Globus pallidus (tissue), 1 donor: ENCODE measurements at regions not wholly inside any gene's neighbourhood (a gene's known extent, or its start where the extent isn't known, plus 50 kb on each side); places are given as distances from the start of the nearest gene placed in this dataset.
"Not testable (repeated sequence)": the region's sequence is repeated elsewhere in the genome, so short reads cannot be mapped to it uniquely, and the experiment has no call there.

Experiments used
- DNase-seq: peaks from one replicate; pipeline ENCODE4 v3.0.0-alpha.2; 2015; ENCODE audit warnings: low spot score

DNA sequence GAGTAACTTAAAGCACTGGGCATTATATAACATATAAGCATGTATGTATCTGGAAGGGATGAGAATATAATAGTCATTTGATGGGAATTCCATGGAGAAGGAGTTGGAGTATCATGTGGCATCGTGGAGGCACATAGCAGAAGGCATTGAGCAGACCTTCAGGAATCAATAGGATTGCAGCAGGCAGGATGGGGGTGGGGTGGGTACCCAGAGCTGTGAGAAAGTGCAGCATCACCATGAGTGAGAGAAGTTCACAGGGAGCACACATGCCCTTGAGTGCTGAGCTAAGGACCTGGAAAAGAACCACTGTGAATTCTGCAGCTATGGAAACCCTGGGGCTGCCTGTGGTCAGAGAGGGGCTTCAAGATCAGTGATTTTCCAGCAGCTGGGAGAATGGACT lies 57.3 kb downstream of the MED10 start:
- no peak for DNase-seq

DNA sequence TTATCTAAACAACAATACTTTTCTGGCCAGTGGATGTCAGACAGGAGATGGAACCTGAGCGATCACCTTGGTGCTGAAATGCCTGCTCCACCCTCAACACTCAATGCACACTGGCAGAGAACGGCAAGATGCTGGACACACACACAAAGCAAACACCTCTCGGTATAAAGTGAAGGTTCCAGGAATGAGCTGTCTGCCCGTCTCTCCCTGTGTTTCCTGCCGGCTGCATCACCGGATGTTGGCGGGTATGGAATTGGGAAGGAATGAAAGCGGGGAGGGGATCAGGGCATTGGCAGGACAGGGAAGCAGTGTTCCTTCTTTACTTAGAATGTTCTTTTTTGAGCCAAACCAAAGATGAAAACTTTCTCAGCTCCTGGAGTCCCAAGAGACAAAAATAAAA lies 59.2 kb downstream of the MED10 start:
- no peak for DNase-seq

DNA sequence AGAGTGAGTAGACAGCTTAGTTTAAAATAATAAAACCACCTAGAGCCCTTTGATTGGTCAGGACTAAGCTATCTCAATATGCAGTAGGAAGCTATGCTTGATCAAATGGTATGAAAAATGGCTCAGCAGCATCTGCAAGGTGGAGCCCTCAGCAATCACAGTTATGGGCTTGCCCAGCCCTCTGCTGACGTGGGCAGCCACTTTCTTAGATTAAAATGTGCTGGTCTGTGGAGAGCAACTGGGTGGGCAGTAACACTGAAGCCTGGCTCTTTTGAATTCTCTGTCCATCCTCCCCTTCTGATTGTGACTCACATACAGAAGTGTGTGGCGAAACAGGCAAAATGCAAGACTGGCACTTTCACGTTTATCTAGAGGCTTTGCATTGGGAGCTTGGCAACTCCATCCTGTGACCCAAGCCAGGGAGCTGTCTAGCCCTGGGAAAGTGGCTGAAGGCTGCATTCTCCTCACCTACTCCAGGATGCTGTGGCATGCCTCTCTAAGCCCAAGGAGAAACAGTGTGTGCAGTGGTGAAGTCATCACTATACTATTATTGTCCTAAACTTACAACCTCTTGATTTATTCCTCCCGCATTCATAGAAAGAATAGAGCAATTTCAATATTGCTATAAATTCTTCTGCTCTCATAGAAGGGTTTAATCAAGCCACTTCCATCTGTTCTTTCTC lies 61.1 kb downstream of the MED10 start:
- no peak for DNase-seq

GRCh38 chr5:6315580-6315979 lies 62.8 kb downstream of the MED10 start:
- DNase-seq: no peak

- DNase-seq: no peak
These were observed 66.5 kb downstream of the MED10 start for GRCh38 chr5:6311568-6312501.

DNA sequence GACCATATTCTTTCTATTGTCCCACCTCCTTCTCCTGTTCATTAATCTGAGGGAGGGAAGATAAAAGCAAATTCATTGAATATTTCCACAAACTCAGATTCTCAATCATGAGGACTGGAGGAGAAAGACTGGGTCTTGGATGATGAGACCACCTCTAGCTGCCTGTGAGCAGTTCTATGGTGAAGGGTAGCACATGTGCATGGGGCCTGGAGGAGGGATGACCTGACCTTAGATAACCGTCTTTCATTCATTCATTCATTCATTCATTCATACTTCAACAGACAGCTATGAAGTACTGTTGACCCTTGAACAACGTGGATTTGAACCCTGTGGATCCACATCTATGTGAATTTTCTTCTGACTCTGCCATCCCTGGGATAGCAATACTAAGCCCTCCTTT lies 68.4 kb downstream of the MED10 start:
- no peak for DNase-seq

DNA sequence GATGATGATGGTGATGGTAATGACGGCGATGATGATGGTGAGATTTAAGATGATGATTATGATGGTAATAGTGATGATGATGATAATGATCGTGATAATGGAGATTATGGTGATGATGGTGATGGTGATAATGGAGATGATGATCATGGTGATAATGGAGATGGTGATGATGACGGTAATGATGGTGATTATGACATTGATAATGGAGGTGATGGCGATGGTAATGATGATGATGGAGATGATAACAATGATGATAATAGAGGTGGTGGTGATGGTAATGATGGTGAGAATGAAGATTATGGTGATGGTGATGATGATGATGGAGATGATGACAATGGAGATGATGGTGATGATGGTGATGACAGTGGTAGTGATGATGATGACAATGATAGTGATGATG lies 69.7 kb downstream of the MED10 start:
- no peak for DNase-seq

- no peak for DNase-seq
These were observed 71.0 kb downstream of the MED10 start for GRCh38 chr5:6307304-6307703.

- DNase-seq: no peak
These were observed 72.5 kb downstream of the MED10 start for GRCh38 chr5:6305853-6306252.

DNA sequence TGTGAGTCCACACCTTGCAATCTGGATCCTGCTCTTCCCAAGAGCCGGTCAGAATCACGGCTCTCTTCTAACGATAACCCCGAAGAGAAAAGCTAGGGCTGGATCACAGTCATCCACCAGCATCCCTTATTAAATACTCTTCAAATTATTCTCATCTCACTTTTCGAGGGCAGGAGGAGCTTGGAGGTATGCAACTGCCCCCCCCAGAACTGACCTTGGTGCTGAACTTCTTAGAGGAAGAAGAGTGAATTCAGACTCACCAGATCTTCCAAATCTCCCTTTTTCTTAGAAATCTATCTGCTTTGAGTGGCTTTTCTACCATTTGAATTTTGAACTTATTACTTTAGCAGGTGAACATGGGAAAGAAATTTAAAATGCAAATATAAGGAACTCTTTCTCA lies 75.7 kb downstream of the MED10 start:
- DNase-seq: no peak

DNA sequence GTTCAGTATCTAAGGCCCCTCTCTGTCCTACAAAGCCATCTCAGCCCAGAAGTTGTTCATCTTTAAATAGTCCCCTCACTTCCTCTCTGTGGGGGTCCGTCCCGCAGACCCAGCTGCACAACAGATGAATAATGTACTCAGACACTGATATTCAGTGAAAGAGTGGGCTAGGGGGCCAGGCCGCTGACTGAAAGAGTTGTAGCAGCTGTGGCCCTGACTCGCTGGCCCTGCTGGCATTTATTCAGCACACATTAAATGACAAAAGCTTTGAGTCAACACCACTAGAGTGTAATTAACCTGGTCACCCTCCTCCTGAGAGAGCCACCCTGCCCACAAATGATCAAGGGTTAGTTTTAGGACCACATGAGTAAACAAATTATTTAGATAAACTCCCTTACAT lies 76.3 kb downstream of the MED10 start:
- DNase-seq: no peak

DNA sequence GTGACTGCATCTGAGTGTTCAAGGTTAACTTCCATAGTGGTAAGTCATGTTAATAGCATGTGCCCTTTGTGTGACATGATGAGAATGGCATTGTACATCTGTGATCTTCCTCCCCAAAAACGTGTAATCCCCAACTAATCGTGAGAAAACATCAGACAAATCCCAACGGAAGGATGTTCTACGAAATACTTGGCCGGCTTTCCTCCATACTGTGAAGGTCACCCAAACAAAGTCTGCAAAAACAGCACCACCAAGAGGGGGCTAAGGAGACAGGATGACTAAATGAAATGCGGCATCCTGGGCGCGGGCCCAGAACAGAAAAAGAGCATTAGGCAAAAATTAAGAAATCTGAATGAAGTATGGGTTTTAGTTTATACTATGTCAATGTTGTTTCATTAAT lies 81.8 kb downstream of the MED10 start:
- DNase-seq: no peak

DNA sequence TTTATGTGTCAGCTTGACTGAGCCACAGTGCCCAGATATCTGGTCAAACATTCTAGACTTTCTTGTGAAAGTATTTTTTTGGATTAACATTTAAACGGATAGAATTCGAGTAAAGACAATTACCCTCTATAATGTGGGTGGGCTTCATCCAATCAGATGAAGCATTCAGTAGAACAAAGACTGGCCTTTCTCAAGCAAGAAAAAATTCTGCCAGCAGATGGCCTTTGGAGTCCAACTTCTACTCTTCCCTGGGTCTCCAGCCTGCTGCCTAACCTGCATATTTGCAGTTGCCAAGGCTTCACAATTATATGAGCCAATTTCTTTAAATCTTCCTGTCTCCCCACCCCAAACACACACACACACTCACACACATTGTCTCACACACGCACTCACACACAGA lies 86.4 kb downstream of the MED10 start:
- DNase-seq: no peak

GRCh38 chr5:6289239-6289638 lies 89.1 kb downstream of the MED10 start:
- no peak for DNase-seq

- DNase-seq: no peak
These were observed 91.2 kb downstream of the MED10 start for GRCh38 chr5:6287176-6287575.

DNA sequence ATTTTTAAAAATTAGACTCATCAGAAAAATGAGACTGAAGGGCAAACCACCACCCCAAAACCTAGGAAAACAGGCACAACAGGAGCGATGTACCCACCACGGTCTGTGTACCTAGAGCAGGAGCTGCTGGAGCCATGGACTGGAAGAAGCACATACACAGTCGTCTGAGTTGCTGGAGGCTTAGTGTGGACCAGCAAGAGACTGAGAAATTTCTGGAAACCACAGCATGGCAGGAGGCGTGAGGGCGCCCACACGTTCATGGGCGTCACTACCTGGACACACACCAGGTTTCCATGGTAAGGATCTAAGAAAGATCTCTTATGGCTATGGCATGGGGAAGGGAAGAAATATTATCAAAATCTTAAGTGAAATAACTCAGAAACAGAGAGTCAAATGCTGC lies 91.9 kb downstream of the MED10 start:
- DNase-seq: no peak

- DNase-seq: not testable (repeated sequence)
These were observed 93.9 kb downstream of the MED10 start for GRCh38 chr5:6284491-6284890.

- no peak for DNase-seq
These were observed 96.0 kb downstream of the MED10 start for GRCh38 chr5:6282352-6282751.

DNA sequence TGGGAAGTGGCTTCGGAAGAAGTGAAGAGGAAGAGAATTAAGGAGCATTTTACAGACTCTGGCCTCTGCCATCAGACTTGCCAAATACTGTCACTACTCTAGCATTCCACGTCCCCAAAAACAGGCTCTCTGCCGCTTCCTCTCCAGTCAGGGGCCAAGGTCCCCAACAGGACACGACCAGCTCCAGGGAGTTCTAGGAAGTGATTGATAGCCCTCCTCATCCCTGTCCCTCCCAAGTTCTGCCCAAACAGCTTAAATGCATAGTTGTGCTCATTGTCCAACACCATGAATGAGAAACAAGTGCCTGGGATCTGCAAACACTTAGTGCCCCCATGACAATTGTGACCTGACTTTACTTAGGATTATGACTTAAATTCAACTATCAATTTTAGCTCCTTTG lies 96.5 kb downstream of the MED10 start:
- DNase-seq: no peak

- DNase-seq: no peak
These were observed 97.8 kb downstream of the MED10 start for GRCh38 chr5:6280425-6281100.

- peak; percentile 79 for DNase-seq
These were observed 98.7 kb downstream of the MED10 start for GRCh38 chr5:6279607-6280006.

GRCh38 chr5:6274846-6275543 lies 103.4 kb downstream of the MED10 start:
- no peak for DNase-seq
